ELR (cell line): ENCODE measurements at regions not wholly inside any gene's neighbourhood (a gene's known extent, or its start where the extent isn't known, plus 50 kb on each side); places are given as distances from the start of the nearest gene placed in this dataset.

Experiments
- DNase-seq: peaks from one replicate; pipeline ENCODE4 v3.0.0-alpha.2; 2015; ENCODE audit warnings: low read depth

GRCh38 chr2:200725596-200725995, 86.1 kb upstream of the BZW1 start:
- no peak for DNase-seq

GRCh38 chr2:200728630-200729029, 83.1 kb upstream of the BZW1 start:
- DNase-seq, result no peak

GRCh38 chr2:200730302-200730701, 81.4 kb upstream of the BZW1 start:
- no peak for DNase-seq

GRCh38 chr2:200730960-200731359, 80.8 kb upstream of the BZW1 start:
- no peak for DNase-seq

DNA sequence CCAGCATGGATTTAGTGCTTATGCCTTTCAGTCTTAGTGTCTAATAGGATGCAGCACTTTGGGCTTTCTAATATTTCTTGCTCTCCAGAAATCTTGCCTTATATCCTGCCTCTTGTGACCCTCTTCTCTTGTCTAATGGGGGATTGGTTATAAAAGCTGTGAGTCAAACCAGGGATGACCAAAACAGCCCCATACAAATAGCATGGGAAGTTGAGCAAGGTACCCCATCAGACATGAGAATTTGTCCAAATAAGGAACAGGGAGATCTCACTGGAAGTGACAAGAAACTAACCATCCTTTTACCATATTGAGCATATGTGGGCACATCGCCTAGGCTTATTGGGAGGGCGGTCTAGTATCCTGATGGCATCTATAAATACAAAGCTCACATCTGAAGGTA, 78.8 kb upstream of the BZW1 start:
- no peak for DNase-seq

DNA sequence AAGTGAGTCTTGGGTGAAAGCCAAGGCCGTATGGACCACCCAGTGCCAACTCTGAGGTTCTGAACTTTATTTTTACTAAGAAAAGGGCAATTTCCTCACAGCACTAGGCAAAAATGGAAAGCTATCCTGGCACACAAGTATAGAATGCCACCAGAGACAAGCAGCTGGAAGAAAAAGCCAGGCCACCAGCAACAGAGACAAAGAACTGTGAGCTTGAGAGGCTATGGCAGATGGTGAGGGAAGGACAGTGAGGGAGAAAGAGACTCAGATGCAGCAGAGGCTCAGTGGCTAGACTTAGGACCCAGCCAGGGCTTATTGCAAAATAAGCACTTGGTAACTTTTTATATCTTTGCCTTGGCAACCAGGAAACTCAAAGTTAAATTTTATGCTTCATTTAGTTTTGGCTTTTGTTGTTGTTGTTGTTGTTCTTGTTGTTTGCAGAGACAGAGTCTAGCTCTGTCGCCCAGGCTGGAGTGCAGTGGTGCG, 78.0 kb upstream of the BZW1 start:
- DNase-seq, result no peak

DNA sequence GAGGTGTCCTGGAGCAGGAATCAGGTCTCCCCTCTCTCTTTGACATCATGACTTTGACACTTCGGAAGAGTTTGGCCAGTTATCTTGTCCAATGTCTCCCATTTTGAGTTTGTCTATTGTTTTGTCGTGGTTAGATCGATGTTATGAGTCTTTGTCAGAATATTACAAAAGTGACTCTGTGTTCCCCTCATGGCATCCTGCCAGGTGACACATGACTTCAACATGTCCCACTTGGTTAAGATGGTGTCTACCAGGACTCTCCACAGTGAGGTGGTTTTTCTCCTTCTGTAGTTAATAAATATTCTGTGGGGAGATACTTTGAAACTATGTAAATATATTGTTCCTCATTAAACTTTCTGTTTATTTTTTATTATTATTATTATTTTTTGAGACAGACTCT, 76.6 kb upstream of the BZW1 start:
- DNase-seq, result peak; percentile 75

DNA sequence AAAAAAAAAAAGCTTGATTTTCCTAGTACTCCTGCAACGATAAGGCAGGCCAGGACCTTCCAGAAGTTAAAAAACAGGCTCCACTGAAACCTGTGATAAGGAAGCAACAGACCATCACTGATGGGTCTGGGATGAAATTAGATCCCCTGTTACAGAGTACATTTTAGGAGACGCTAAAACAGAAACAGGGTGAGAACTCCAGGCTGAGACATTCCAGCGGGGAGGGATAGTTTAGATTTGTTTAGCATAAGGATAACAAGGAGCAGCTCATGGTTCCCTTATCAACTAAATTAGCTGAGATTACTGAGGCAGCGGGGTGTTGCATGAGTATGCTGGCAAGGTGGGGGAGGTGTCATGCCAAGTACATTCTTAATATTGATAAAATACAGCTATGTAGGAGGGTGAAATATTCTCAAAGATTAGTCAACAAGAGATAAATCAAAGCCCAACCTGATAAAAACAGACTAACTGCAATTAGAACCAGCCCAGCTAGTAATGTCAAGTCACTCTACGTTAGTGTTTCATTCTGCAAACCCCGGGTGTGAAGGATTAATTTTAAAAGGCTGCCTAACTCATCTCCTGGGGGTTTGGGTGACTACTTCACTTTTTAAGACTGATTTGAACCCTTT, 75.0 kb upstream of the BZW1 start:
- DNase-seq, result no peak

- DNase-seq, result no peak
Measured at GRCh38 chr2:200737585-200737984, 74.1 kb upstream of the BZW1 start.

GRCh38 chr2:200738590-200738989, 73.1 kb upstream of the BZW1 start:
- no peak for DNase-seq

DNA sequence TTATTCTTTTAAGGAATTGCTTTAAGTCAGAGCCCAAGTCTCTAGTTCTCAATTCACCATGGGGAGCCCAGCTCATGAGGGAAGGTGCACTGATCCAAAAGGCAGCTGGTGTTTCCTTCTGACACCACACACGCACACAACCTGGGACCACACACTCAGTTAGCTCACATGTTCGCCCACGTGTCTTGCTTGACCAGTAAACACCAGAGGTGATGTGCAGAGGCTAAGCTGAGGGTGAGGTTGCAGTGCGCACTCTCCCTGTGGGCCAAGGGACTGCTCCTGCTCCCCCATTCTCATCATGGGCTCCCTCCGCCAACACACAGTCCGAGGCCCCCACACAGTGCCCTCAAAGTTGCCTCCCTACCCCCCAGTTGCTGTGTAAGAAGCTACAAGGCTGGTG, 70.8 kb upstream of the BZW1 start:
- no peak for DNase-seq

- no peak for DNase-seq
Measured at GRCh38 chr2:200741468-200742202, 70.1 kb upstream of the BZW1 start.

DNA sequence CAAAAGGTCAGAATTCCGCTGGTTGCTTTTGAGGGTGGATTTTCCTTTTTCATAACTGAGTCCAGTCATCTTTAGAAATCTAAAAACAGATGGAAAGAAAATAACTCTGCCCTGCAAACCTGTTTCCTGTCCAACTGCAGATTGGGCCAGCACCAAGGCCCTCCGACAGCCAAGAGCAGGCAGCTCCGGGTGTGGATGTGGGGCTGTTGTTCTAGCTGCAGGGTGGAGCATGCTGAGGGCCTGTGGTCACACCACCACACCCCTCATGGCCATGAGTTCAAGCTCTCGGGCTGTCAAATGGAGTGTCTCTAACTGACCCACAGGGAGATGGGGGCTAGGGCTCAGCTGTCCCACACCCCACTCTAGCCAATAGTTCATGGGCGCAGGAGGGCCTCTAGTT, 69.3 kb upstream of the BZW1 start:
- no peak for DNase-seq

GRCh38 chr2:200743042-200743676, 68.6 kb upstream of the BZW1 start:
- DNase-seq, result no peak

DNA sequence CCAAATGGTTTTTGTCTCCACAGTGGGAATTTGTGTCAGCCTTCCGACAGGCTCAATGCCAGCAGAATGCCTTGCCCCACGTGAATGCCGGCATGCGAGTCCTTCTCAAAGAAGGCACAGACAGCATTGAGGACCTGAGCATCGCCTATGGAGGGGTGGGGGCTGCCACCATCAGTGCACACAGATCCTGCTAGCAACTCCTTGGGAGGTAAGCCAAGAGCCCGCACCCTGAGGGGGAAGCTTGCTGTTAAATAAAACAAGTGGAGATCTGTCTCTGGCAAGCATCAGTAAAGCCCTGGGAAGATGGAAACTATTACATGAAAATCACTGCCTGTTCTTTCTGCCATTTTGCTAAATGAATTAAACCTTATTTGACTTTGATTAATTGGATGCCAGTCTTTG, 67.5 kb upstream of the BZW1 start:
- DNase-seq, result no peak

- no peak for DNase-seq
Measured at GRCh38 chr2:200746301-200746700, 65.4 kb upstream of the BZW1 start.

- DNase-seq, result peak; percentile 48
Measured at GRCh38 chr2:200747668-200748618, 63.8 kb upstream of the BZW1 start.

DNA sequence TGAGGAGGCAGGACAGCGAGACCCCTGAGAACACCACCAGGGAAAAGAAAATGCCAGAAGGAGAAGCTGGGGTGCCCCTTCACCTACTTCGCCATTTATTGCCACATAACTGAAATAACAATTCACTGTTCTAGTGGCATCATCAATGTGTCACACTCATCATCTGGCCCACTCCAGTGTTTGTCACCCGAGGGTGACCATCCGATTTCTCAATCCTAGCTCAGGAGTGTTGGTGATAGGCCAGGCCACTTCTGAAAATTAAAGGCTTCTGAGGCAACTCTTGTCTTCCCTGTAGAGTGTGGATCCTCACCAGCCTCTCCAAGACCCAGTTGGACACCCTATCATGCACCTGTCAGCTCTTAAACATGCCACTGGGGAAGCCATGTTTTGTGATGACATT, 62.9 kb upstream of the BZW1 start:
- no peak for DNase-seq

DNA sequence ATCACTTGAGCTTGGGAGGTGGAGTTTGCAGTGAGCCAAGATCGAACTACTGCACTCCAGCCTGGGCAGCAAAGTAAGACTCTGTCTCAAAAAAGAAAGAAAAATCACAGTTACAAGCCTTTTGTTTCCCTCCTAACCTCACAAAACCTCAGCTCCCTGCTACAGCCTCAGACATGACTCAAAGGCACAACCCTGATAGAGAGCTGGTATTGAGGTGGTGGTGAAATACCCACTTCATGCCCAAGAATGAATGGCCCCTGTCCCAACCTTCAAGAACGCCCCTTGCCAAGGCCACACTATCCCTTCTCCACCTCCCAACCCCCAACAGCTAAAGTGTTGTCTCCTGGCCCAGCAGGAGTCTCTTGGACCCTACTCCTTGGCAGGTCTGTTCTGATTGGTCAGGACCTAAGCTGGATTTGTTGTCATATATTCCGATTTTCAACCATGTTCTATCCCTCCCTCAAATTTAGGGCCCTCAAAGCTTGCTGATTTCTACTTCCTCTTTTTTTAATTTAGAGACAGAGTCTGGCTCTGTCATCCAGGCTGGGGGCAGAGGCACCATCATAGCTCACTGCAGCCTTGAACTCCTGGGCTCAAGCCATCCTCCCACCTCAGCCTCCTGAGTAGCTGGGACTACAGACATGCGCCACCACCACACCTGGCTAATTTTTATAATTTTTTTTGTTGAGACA, 61.9 kb upstream of the BZW1 start:
- DNase-seq, result no peak

- DNase-seq, result no peak
Measured at GRCh38 chr2:200750323-200750910, 61.3 kb upstream of the BZW1 start.

DNA sequence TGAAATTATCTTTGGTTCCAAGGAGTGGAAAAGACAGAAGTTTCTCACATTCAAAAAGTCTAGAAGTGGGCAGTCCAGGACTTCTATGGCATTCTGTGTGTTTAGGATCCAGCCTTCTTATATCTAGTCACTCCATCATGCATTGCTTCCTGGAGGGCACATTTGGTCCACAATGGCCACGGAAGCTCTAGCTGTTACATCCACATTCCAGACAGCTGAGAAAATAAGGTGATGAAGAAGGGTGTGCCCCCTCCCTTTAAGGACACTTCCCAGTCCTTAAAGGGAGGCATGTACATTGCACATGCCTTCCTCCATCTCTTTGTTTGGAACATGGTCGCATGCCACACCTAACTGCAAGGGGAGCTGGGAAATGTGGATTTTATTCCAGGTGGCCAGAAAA, 59.9 kb upstream of the BZW1 start:
- peak; percentile 21 for DNase-seq
